Type B pancreatic cell (in vitro differentiated cells): ENCODE measurements at regions not wholly inside any gene's neighbourhood (a gene's known extent, or its start where the extent isn't known, plus 50 kb on each side); places are given as distances from the start of the nearest gene placed in this dataset.

Experiments used
- DNase-seq: peaks from one replicate; pipeline ENCODE4 v3.0.0; 2021; ENCODE audit warnings: mixed read lengths; ENCODE audit not compliant: unreplicated experiment; ENCODE audit errors: extremely low spot score
- H3K27ac Mint-ChIP-seq: 2 replicates; pipeline ENCODE4 v1.8.0; 2021; ENCODE audit warnings: mild to moderate bottlenecking, mixed read lengths
- H3K27me3 Mint-ChIP-seq: 2 replicates; pipeline ENCODE4 v1.8.0; 2021; ENCODE audit warnings: mixed read lengths
- H3K36me3 Mint-ChIP-seq: 2 replicates; pipeline ENCODE4 v1.8.0; 2021; ENCODE audit warnings: mixed read lengths
- H3K4me1 Mint-ChIP-seq: one replicate; pipeline ENCODE4 v1.8.0; 2021; ENCODE audit warnings: mixed read lengths; ENCODE audit not compliant: unreplicated experiment
- H3K4me3 Mint-ChIP-seq: 2 replicates; pipeline ENCODE4 v1.8.0; 2021; ENCODE audit warnings: mild to moderate bottlenecking, mixed read lengths
- H3K9me3 Mint-ChIP-seq: 2 replicates; pipeline ENCODE4 v1.8.0; 2021; ENCODE audit warnings: mixed read lengths
- CTCF ChIP-seq: fragments of 200-600 bp; sonication (generic); conservative IDR thresholded peaks from 2 replicates; pipeline ENCODE4 v1.5.0; 2021; ENCODE audit warnings: antibody characterized with exemption, mild to moderate bottlenecking

- Mint-ChIP-seq H3K4me1 (peaks cover 18% of the 10 kb centered on the region), H3K36me3 (no peaks in the 10 kb centered on the region), H3K27ac (no peak overlapping the region), H3K9me3 (no peaks in the 10 kb centered on the region), H3K4me3 (no peak overlapping the region), H3K27me3 (peaks cover 23% of the 10 kb centered on the region)
- TF ChIP-seq CTCF: no peak
- DNase-seq: no peak
Observed at GRCh38 chr5:167902298-167902697, 389.1 kb upstream of the WWC1 start.

GRCh38 chr5:167903243-167903642 is 388.2 kb upstream of the WWC1 start:
- H3K27me3 Mint-ChIP-seq: peaks cover 22% of the 10 kb centered on the region
- no peak overlapping the region for H3K27ac Mint-ChIP-seq
- no peak for TF ChIP-seq CTCF
- H3K4me3 Mint-ChIP-seq: no peak overlapping the region
- DNase-seq: no peak
- no peaks in the 10 kb centered on the region for H3K36me3 Mint-ChIP-seq
- peaks cover 18% of the 10 kb centered on the region for H3K4me1 Mint-ChIP-seq
- H3K9me3 Mint-ChIP-seq: no peaks in the 10 kb centered on the region

GRCh38 chr5:167903659-167904058 is 387.8 kb upstream of the WWC1 start:
- Mint-ChIP-seq H3K27ac (no peak overlapping the region), H3K27me3 (peaks cover 18% of the 10 kb centered on the region), H3K4me1 (peaks cover 15% of the 10 kb centered on the region), H3K36me3 (no peaks in the 10 kb centered on the region), H3K4me3 (no peak overlapping the region), H3K9me3 (no peaks in the 10 kb centered on the region)
- DNase-seq: no peak
- TF ChIP-seq CTCF: no peak

- H3K4me3 Mint-ChIP-seq: no peak overlapping the region
- no peak overlapping the region for H3K27ac Mint-ChIP-seq
- DNase-seq: no peak
- peaks cover 13% of the 10 kb centered on the region for H3K27me3 Mint-ChIP-seq
- TF ChIP-seq CTCF: no peak
- peaks cover 9% of the 10 kb centered on the region for H3K4me1 Mint-ChIP-seq
- H3K9me3 Mint-ChIP-seq: peaks cover 3% of the 10 kb centered on the region
- H3K36me3 Mint-ChIP-seq: no peaks in the 10 kb centered on the region
Observed at GRCh38 chr5:167905919-167906853, 385.3 kb upstream of the WWC1 start.

GRCh38 chr5:167908606-167909005 is 382.8 kb upstream of the WWC1 start:
- DNase-seq: no peak
- peaks cover 3% of the 10 kb centered on the region for H3K9me3 Mint-ChIP-seq
- H3K4me3 Mint-ChIP-seq: no peak overlapping the region
- no peaks in the 10 kb centered on the region for H3K36me3 Mint-ChIP-seq
- no peak overlapping the region for H3K27ac Mint-ChIP-seq
- TF ChIP-seq CTCF: no peak
- H3K4me1 Mint-ChIP-seq: peaks cover 14% of the 10 kb centered on the region
- peaks cover 6% of the 10 kb centered on the region for H3K27me3 Mint-ChIP-seq
